ENCODE measurements at regions not wholly inside any gene's neighbourhood (a gene's known extent, or its start where the extent isn't known, plus 50 kb on each side); places are given as distances from the start of the nearest gene placed in this dataset.

- TF ChIP-seq JUN (IDR thresholded peaks at IDR 0.05; ENCODE audit: low read depth, low read length) = no peak
- TF ChIP-seq SP1 (IDR thresholded peaks at IDR 0.05; ENCODE audit: low read depth, low read length) = 0 out of 2 replicates have a peak, but pooled peaks have one; percentile 38
- no peak overlapping the region for H4K91ac ChIP-seq (replicated peaks; ENCODE audit: insufficient read length, low read length)
- H3K9me3 ChIP-seq (ENCODE audit: insufficient read depth in 2 of 2, low read depth in 1 of 2, low read length in 1 of 2) = no peaks in the 10 kb centered on the region
- H3K56ac ChIP-seq (replicated peaks; ENCODE audit: insufficient read length, low read depth, low read length) = no peak overlapping the region
- H3K36me3 ChIP-seq (ENCODE audit: control insufficient read depth in 2 of 4, insufficient read depth in 4 of 4, low read length in 3 of 4) = no peaks in the 10 kb centered on the region
- DNase-seq (ENCODE audit: low read depth in 1 of 2, low spot score in 2 of 2) (no peak), FAIRE-seq (no peak)
- H3K14ac ChIP-seq (ENCODE audit: insufficient read length) = no peak overlapping the region
- ChIA-PET POLR2A (ENCODE audit: partially characterized antibody) (interaction anchor here (0.6 kb wide), 1 partner anchor 286 kb away, joined by 3 read pairs; no protein-coding TSS in a partner anchor), CTCF (ENCODE audit: partially characterized antibody) (no interaction called here)
- H2BK20ac ChIP-seq (ENCODE audit: low read length) = no peak overlapping the region
- no peak overlapping the region for H2BK12ac ChIP-seq (ENCODE audit: low read depth, low read length)
- H4K20me1 ChIP-seq (replicated peaks in 1 of 2; ENCODE audit: control insufficient read depth in 1 of 2, insufficient read depth in 2 of 2, low read length in 2 of 2) = no peaks in the 10 kb centered on the region
- peaks cover 0 to 4% (median 2%) of the 10 kb centered on the region in 4 experiments; a peak in 2 of 7 replicates for H3K4me1 ChIP-seq (replicated peaks in 1 of 4; ENCODE audit: control insufficient read depth in 3 of 4, insufficient read depth in 4 of 4, low read length in 3 of 4)
- H2BK15ac ChIP-seq (ENCODE audit: low read length) = no peak overlapping the region
- H3K4me3 ChIP-seq (ENCODE audit: extremely low read depth in 1 of 4, insufficient read depth in 2 of 4, low read depth in 3 of 4, low read length in 4 of 4) = no peak overlapping the region
- H3K27me3 ChIP-seq (replicated peaks in 1 of 4; ENCODE audit: control insufficient read depth in 3 of 4, extremely low read depth in 1 of 4, insufficient read depth in 3 of 4, low read length in 3 of 4) = no peaks in the 10 kb centered on the region
- H3K4me2 ChIP-seq (ENCODE audit: insufficient read depth in 1 of 2, low read depth in 2 of 2, low read length in 2 of 2) = no peak overlapping the region
- no peak overlapping the region for H3K9ac ChIP-seq (replicated peaks in 1 of 4; ENCODE audit: extremely low read depth in 1 of 4, low read depth in 3 of 4, low read length in 3 of 4)
- H2AFZ ChIP-seq (ENCODE audit: low read length) = no peak overlapping the region
- WGBS, 2 experiments (ENCODE audit: extremely low coverage in 1 of 2, insufficient coverage in 1 of 2, insufficient read length in 1 of 2, insufficient replicate concordance in 2 of 2, low coverage in 1 of 2, low lambda C conversion rate in 2 of 2, missing lambda C conversion rate in 1 of 2) = 92% methylated on average over 2 of the region's 2 CpGs; no CpG with 5 or more reads in 1 of the 2 experiments
- H3K79me2 ChIP-seq (ENCODE audit: control insufficient read depth in 1 of 2, insufficient read depth in 2 of 2, low read length in 2 of 2) = no peaks in the 10 kb centered on the region
- H3K23me2 ChIP-seq (ENCODE audit: low read depth, low read length) = no peaks in the 10 kb centered on the region
- H2BK5ac ChIP-seq (ENCODE audit: low read depth, low read length) = no peak overlapping the region
- H3K27ac ChIP-seq (ENCODE audit: low read depth, low read length) = no peak overlapping the region
- no peak overlapping the region for H3K18ac ChIP-seq (ENCODE audit: extremely low read depth, low read length)
- H4K5ac ChIP-seq (ENCODE audit: insufficient read length, low read depth, low read length) = no peak overlapping the region
- H2BK120ac ChIP-seq (replicated peaks; ENCODE audit: low read depth, low read length) = no peak overlapping the region
- no peak overlapping the region for H2AK5ac ChIP-seq (ENCODE audit: low read depth, low read length)
- no peak overlapping the region for H4K8ac ChIP-seq (ENCODE audit: extremely low read depth, insufficient read depth, low read length)
- no peaks in the 10 kb centered on the region for H3K79me1 ChIP-seq (ENCODE audit: low read depth, low read length)
- no peak overlapping the region for H3K23ac ChIP-seq (ENCODE audit: insufficient read length)
- H3K4ac ChIP-seq (replicated peaks; ENCODE audit: insufficient read length, low read depth, low read length) = no peak overlapping the region
Measured at GRCh38 chr3:3286014-3286413, 106.5 kb upstream of the CRBN start.

Data from H1 (cell line).